Erythroblast (primary cell): ENCODE measurements at regions not wholly inside any gene's neighbourhood (a gene's known extent, or its start where the extent isn't known, plus 50 kb on each side); places are given as distances from the start of the nearest gene placed in this dataset.

Experiments used
- GATA1 ChIP-seq: IDR thresholded peaks from 2 replicates; pipeline ENCODE4 v1.6.1; 2011; ENCODE audit warnings: low read depth, mild to moderate bottlenecking, control low read depth, low read length, moderate library complexity
- POLR2A ChIP-seq: IDR thresholded peaks from 2 replicates; pipeline ENCODE4 v1.6.1; 2011; ENCODE audit warnings: mild to moderate bottlenecking, low read length

GRCh38 chr2:65658266-65658665 lies 225.9 kb upstream of the SPRED2 start:
- TF ChIP-seq POLR2A: no peak
- no peak for TF ChIP-seq GATA1
